Adrenal gland (tissue), 5 donors: ENCODE measurements at regions not wholly inside any gene's neighbourhood (a gene's known extent, or its start where the extent isn't known, plus 50 kb on each side); places are given as distances from the start of the nearest gene placed in this dataset.

Experiments used
- POLR2A ChIP-seq, 2 donors: fragments of 450-650 bp; IDR thresholded peaks; one replicate each; pipeline ENCODE4 v1.6.1; 2017; ENCODE audit warnings: antibody characterized with exemption in 2 of 2, mild to moderate bottlenecking in 2 of 2, moderate library complexity in 1 of 2
- TF ChIP-seq, protein P1 (sequence below), 6 experiments: fragments of 450-650 bp in 4 of 6; fragments of 200-600 bp in 2 of 6; sonication (generic) in 1 of 6; IDR thresholded peaks; 1 replicate in 5 of 6; 2 replicates in 1 of 6; pipeline versions ENCODE4 v1.5.1 to v1.8.0; 2016 to 2021; ENCODE audit warnings: antibody characterized with exemption in 6 of 6, mild to moderate bottlenecking in 2 of 6, moderate library complexity in 1 of 6
- donor health status: DM: no; HTN: no; CAD: no.

DNA sequence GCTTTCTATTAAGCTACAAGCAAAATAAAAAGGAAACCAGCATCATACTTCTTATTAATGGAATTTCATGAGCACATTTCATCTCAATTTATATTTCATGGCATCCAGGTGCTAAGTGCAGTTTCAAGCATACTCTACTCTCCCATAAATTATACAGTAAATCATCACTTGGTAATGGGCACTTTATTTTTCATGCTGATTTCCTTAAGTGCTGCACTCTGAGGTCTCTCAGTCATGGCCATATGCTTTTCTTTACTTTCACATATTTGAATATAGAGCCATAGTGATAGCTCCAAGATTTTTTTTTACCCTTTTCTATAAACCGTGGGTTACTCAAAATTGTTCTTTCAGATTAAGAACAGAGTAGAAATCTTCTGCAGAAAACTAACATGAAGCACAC, 1505.7 kb upstream of the CADM2 start:
- TF ChIP-seq, protein P1, sequence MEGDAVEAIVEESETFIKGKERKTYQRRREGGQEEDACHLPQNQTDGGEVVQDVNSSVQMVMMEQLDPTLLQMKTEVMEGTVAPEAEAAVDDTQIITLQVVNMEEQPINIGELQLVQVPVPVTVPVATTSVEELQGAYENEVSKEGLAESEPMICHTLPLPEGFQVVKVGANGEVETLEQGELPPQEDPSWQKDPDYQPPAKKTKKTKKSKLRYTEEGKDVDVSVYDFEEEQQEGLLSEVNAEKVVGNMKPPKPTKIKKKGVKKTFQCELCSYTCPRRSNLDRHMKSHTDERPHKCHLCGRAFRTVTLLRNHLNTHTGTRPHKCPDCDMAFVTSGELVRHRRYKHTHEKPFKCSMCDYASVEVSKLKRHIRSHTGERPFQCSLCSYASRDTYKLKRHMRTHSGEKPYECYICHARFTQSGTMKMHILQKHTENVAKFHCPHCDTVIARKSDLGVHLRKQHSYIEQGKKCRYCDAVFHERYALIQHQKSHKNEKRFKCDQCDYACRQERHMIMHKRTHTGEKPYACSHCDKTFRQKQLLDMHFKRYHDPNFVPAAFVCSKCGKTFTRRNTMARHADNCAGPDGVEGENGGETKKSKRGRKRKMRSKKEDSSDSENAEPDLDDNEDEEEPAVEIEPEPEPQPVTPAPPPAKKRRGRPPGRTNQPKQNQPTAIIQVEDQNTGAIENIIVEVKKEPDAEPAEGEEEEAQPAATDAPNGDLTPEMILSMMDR (IDR thresholded peaks at IDR 0.05), result no peak
- TF ChIP-seq POLR2A (IDR thresholded peaks at IDR 0.05), result no peak
